A549 (cell line): ENCODE measurements at regions not wholly inside any gene's neighbourhood (a gene's known extent, or its start where the extent isn't known, plus 50 kb on each side); places are given as distances from the start of the nearest gene placed in this dataset.

Source experiments
- ATAC-seq, 2 experiments: fragments of 200-7000 bp in 1 of 2; fragments of >200 bp in 1 of 2; cut with Nextera tagmentation in 1 of 2; cut with Tn5 transposase in 1 of 2; 3 replicates each; pipeline versions ENCODE4 v1.8.0 to v1.9.1; 2018 to 2020; ENCODE audit warnings: mild to moderate bottlenecking in 1 of 2, moderate library complexity in 1 of 2
- CTCF ChIA-PET: fragments of 300-600 bp; sonication (Branson Sonifier 250); formaldehyde crosslinking; extraction: SDS; loops from one replicate; lab custom pipeline; 2021; ENCODE audit warnings: antibody characterized with exemption, inconsistent platforms; lab: Yijun Ruan, JAX
- POLR2A ChIA-PET: fragments of 350-600 bp; formaldehyde crosslinking; extraction: SDS; loops from one replicate; lab custom pipeline; 2021; ENCODE audit warnings: antibody characterized with exemption, inconsistent platforms; lab: Yijun Ruan, JAX
- DNase-seq, 2 experiments: peaks; one replicate each; pipeline versions ENCODE4 v3.0.0 to v3.0.0-alpha.2; 2011 to 2016; ENCODE audit warnings: low read depth in 1 of 2, low spot score in 1 of 2
- FAIRE-seq: peaks from 2 replicates; lab custom pipeline; 2011; peaks lifted over from hg19 to GRCh38; lab: Jason Lieb, UNC
- H3K27ac ChIP-seq, 2 experiments: fragments of >200 bp; sonication (Bioruptor Twin); formaldehyde crosslinking; 3 replicates each; pipeline ENCODE4 v1.5.1; 2016 to 2017
- H3K4me1 ChIP-seq: fragments of >200 bp; sonication (Bioruptor Twin); formaldehyde crosslinking; 3 replicates; pipeline ENCODE4 v1.6.1; 2016
- H3K4me2 ChIP-seq: fragments of >200 bp; sonication (Bioruptor Twin); formaldehyde crosslinking; 3 replicates; pipeline ENCODE4 v1.6.1; 2016
- H3K4me3 ChIP-seq: fragments of >200 bp; sonication (Bioruptor Twin); formaldehyde crosslinking; 3 replicates; pipeline ENCODE4 v1.5.1; 2016
- H3K9me3 ChIP-seq: fragments of >200 bp; sonication (Bioruptor Twin); formaldehyde crosslinking; 3 replicates; pipeline ENCODE4 v1.6.1; 2016
- ATOH8 ChIP-seq: fragments of 250-450 bp; sonication (Bioruptor Pico); IDR thresholded peaks from 2 replicates; pipeline ENCODE4 v1.5.0; 2020; ENCODE audit warnings: low read depth, mild to moderate bottlenecking, moderate library complexity
- BCL3 ChIP-seq: fragments of >200 bp; sonication (Bioruptor Twin); formaldehyde crosslinking; IDR thresholded peaks from 3 replicates; pipeline ENCODE4 v1.6.1; 2016
- BHLHE40 ChIP-seq: IDR thresholded peaks from 2 replicates; pipeline ENCODE4 v1.6.1; 2012; ENCODE audit warnings: low read depth, low read length, inconsistent platforms
- CBX8 ChIP-seq: fragments of 200-600 bp; sonication (generic); IDR thresholded peaks from 2 replicates; pipeline ENCODE4 v1.6.1; 2016
- CEBPB ChIP-seq, 2 experiments: fragments of >200 bp in 1 of 2; sonication (Bioruptor Twin) in 1 of 2; formaldehyde crosslinking in 1 of 2; IDR thresholded peaks; 2 replicates each; pipeline ENCODE4 v1.6.1; 2012 to 2016
- CHD4 ChIP-seq: fragments of 200-600 bp; sonication (generic); IDR thresholded peaks from 2 replicates; pipeline ENCODE4 v1.6.1; 2016; ENCODE audit warnings: antibody characterized with exemption, mild to moderate bottlenecking, borderline replicate concordance
- EHMT2 ChIP-seq: fragments of 200-600 bp; sonication (generic); IDR thresholded peaks from 2 replicates; pipeline ENCODE4 v1.6.1; 2016; ENCODE audit warnings: antibody characterized with exemption, low read depth, mild to moderate bottlenecking, moderate library complexity
- ELK1 ChIP-seq: fragments of 150-350 bp; IDR thresholded peaks from 2 replicates; pipeline ENCODE4 v1.6.1; 2014; ENCODE audit warnings: low read depth, mild to moderate bottlenecking, low read length
- ESRRA ChIP-seq: fragments of 150-350 bp; IDR thresholded peaks from 2 replicates; pipeline ENCODE4 v1.6.1; 2014; ENCODE audit warnings: mild to moderate bottlenecking, low read length, borderline replicate concordance
- GATA3 ChIP-seq: IDR thresholded peaks from 2 replicates; pipeline ENCODE4 v1.6.1; 2012; ENCODE audit warnings: borderline replicate concordance
- HOXB5 ChIP-seq: fragments of 250-450 bp; sonication (Bioruptor Pico); IDR thresholded peaks from 2 replicates; pipeline ENCODE4 v1.5.0; 2020; ENCODE audit warnings: mild to moderate bottlenecking, moderate library complexity
- JUN ChIP-seq, 2 experiments: fragments of >200 bp; sonication (Bioruptor Twin); formaldehyde crosslinking; IDR thresholded peaks; 2 replicates in 1 of 2; 3 replicates in 1 of 2; pipeline ENCODE4 v1.6.1; 2016 to 2017
- KDM1A ChIP-seq: fragments of 200-600 bp; sonication (generic); IDR thresholded peaks from 2 replicates; pipeline ENCODE4 v1.6.1; 2016; ENCODE audit warnings: low read depth, mild to moderate bottlenecking
- MAFK ChIP-seq: fragments of 450-650 bp; IDR thresholded peaks from 2 replicates; pipeline ENCODE4 v1.6.1; 2014; ENCODE audit not compliant: partially characterized antibody
- MAZ ChIP-seq: fragments of 150-350 bp; IDR thresholded peaks from 2 replicates; pipeline ENCODE4 v1.6.1; 2014; ENCODE audit warnings: antibody characterized with exemption, low read depth, low read length, borderline replicate concordance
- MYC ChIP-seq: IDR thresholded peaks from 2 replicates; pipeline ENCODE4 v1.6.1; 2012; ENCODE audit warnings: mild to moderate bottlenecking, inconsistent platforms, low read length, improper control_type of control experiment, borderline replicate concordance
- NFE2L2 ChIP-seq: fragments of 150-350 bp; conservative IDR thresholded peaks from 2 replicates; pipeline ENCODE4 v1.6.1; 2014; ENCODE audit warnings: low read length
- PHF8 ChIP-seq: fragments of 200-600 bp; sonication (generic); IDR thresholded peaks from 2 replicates; pipeline ENCODE4 v1.6.1; 2016; ENCODE audit warnings: low read depth, mild to moderate bottlenecking, antibody characterized with exemption, moderate library complexity, borderline replicate concordance
- POLR2AphosphoS2 ChIP-seq: conservative IDR thresholded peaks from 2 replicates; pipeline ENCODE4 v1.6.1; 2012; ENCODE audit warnings: low read length, improper control_type of control experiment, inconsistent platforms
- RAD21 ChIP-seq, 2 experiments: fragments of >200 bp in 1 of 2; sonication (Bioruptor Twin) in 1 of 2; formaldehyde crosslinking in 1 of 2; IDR thresholded peaks in 1 of 2; conservative IDR thresholded peaks in 1 of 2; 2 replicates in 1 of 2; 3 replicates in 1 of 2; pipeline ENCODE4 v1.6.1; 2012 to 2018; ENCODE audit warnings: inconsistent platforms in 1 of 2
- RARB ChIP-seq: fragments of 250-450 bp; sonication (Bioruptor Pico); IDR thresholded peaks from 2 replicates; pipeline ENCODE4 v1.8.0; 2021; ENCODE audit warnings: mild to moderate bottlenecking, moderate library complexity
- REST ChIP-seq: fragments of 200-600 bp; sonication (generic); IDR thresholded peaks from 2 replicates; pipeline ENCODE4 v1.6.1; 2016; ENCODE audit warnings: antibody characterized with exemption, mild to moderate bottlenecking, moderate library complexity
- RFX5 ChIP-seq: fragments of 450-650 bp; IDR thresholded peaks from 2 replicates; pipeline ENCODE4 v1.7.1; 2014; ENCODE audit warnings: antibody characterized with exemption, mild to moderate bottlenecking, moderate library complexity
- ZFP36 ChIP-seq: fragments of 450-650 bp; IDR thresholded peaks from 2 replicates; pipeline ENCODE4 v1.6.1; 2014; ENCODE audit warnings: borderline replicate concordance; ENCODE audit not compliant: partially characterized antibody
- WGBS: methylation state at CpG from one replicate; pipeline ENCODE4 v1.1.6; 2017; ENCODE audit errors: missing lambda C conversion rate; 5-methylcytosine and 5-hydroxymethylcytosine counted together

GRCh38 chr16:35841632-35842031, 2382.2 kb downstream of the TP53TG3F start:
- no peak overlapping the region for H3K4me3 ChIP-seq
- no peak overlapping the region for H3K27ac ChIP-seq
- CTCF ChIA-PET = no interaction called here
- FAIRE-seq (no peak), ATAC-seq (no peak), DNase-seq (no peak)
- TF ChIP-seq KDM1A (no peak), ESRRA (no peak), NFE2L2 (no peak), RARB (CRISPR knock-in tag) (no peak), POLR2AphosphoS2 (no peak), ZFP36 (no peak), RAD21 (conservative IDR thresholded peaks at IDR 0.05 in 1 of 2, IDR thresholded peaks at IDR 0.05 in 1 of 2) (no peak), RFX5 (no peak), JUN (IDR thresholded peaks at IDR 0.05) (no peak), BHLHE40 (no peak), HOXB5 (no peak), MAFK (no peak), ATOH8 (CRISPR knock-in tag) (no peak), REST (no peak), EHMT2 (no peak), CBX8 (no peak), CHD4 (no peak), CEBPB (IDR thresholded peaks at IDR 0.05) (no peak), PHF8 (no peak), ELK1 (no peak)
- no peak overlapping the region for H3K4me2 ChIP-seq
- POLR2A ChIA-PET = no interaction called here
- peaks cover 7% of the 10 kb centered on the region; the same call in 1 of the 3 replicates for H3K9me3 ChIP-seq
- H3K4me1 ChIP-seq = no peaks in the 10 kb centered on the region
- WGBS = 3% methylated on average over 3 of the region's 3 CpGs

GRCh38 chr16:35862242-35862641, 2402.8 kb downstream of the TP53TG3F start:
- CTCF ChIA-PET = no interaction called here
- no peak overlapping the region for H3K27ac ChIP-seq
- POLR2A ChIA-PET = no interaction called here
- ATAC-seq (no peak), DNase-seq (no peak), FAIRE-seq (no peak)
- no peak overlapping the region for H3K4me2 ChIP-seq
- H3K4me1 ChIP-seq = no peaks in the 10 kb centered on the region
- no peaks in the 10 kb centered on the region for H3K9me3 ChIP-seq
- no peak overlapping the region for H3K4me3 ChIP-seq
- TF ChIP-seq MAFK (no peak), BHLHE40 (no peak), BCL3 (no peak), MYC (no peak), MAZ (no peak), RARB (CRISPR knock-in tag) (no peak), REST (no peak), GATA3 (no peak), ELK1 (no peak), CEBPB (IDR thresholded peaks at IDR 0.05) (no peak), HOXB5 (no peak), JUN (IDR thresholded peaks at IDR 0.05) (no peak)
